Neuronal stem cell (in vitro differentiated cells): ENCODE measurements at regions not wholly inside any gene's neighbourhood (a gene's known extent, or its start where the extent isn't known, plus 50 kb on each side); places are given as distances from the start of the nearest gene placed in this dataset.

Experiments used
- DNase-seq: peaks from one replicate; pipeline ENCODE4 v3.0.0-alpha.2; 2013; ENCODE audit warnings: low spot score
- H2AFZ ChIP-seq: one replicate; pipeline ENCODE4 v1.6.1; 2013; ENCODE audit warnings: mild to moderate bottlenecking, low read length, inconsistent platforms
- H2AK5ac ChIP-seq: 2 replicates; pipeline ENCODE4 v1.6.1; 2013; ENCODE audit warnings: low read depth, mild to moderate bottlenecking, inconsistent platforms, low read length, moderate library complexity, mixed read lengths
- H2BK120ac ChIP-seq: 2 replicates; pipeline ENCODE4 v1.6.1; 2013; ENCODE audit warnings: low read depth, mild to moderate bottlenecking, inconsistent platforms, low read length, moderate library complexity, mixed read lengths
- H2BK12ac ChIP-seq: one replicate; pipeline ENCODE4 v1.6.1; 2013; ENCODE audit warnings: low read length, inconsistent platforms
- H2BK15ac ChIP-seq: 2 replicates; pipeline ENCODE4 v1.6.1; 2013; ENCODE audit warnings: mild to moderate bottlenecking, low read length, inconsistent platforms, mixed read lengths
- H2BK5ac ChIP-seq: one replicate; pipeline ENCODE4 v1.6.1; 2013; ENCODE audit warnings: inconsistent platforms, mild to moderate bottlenecking, low read length, moderate library complexity
- H3K14ac ChIP-seq: one replicate; pipeline ENCODE4 v1.6.1; 2013; ENCODE audit warnings: low read length, inconsistent platforms
- H3K18ac ChIP-seq: 2 replicates; pipeline ENCODE4 v1.6.1; 2013; ENCODE audit warnings: low read length, inconsistent platforms
- H3K23ac ChIP-seq: 2 replicates; pipeline ENCODE4 v1.6.1; 2013; ENCODE audit warnings: low read depth, mild to moderate bottlenecking, mixed read lengths, low read length, inconsistent platforms; ENCODE audit not compliant: poor library complexity
- H3K27ac ChIP-seq: replicated peaks from 3 replicates; pipeline ENCODE4 v1.5.1; 2013; ENCODE audit warnings: low read length, inconsistent platforms
- H3K27me3 ChIP-seq, 3 experiments: 2 replicates each; pipeline ENCODE4 v1.6.1; 2013; ENCODE audit warnings: low read length in 3 of 3, mild to moderate bottlenecking in 2 of 3, inconsistent platforms in 1 of 3, low read depth in 1 of 3, mixed read lengths in 1 of 3, moderate library complexity in 1 of 3; ENCODE audit not compliant: control insufficient read depth in 3 of 3, insufficient read depth in 3 of 3
- H3K36me3 ChIP-seq, 2 donors: replicated peaks in 1 of 2; 2 replicates each; pipeline ENCODE4 v1.6.1; 2013; ENCODE audit warnings: low read length in 2 of 2; ENCODE audit not compliant: control insufficient read depth in 2 of 2, insufficient read depth in 2 of 2
- H3K4ac ChIP-seq: 2 replicates; pipeline ENCODE4 v1.6.1; 2013; ENCODE audit warnings: inconsistent platforms, mild to moderate bottlenecking, low read length, moderate library complexity
- H3K4me1 ChIP-seq, 2 donors: 1 replicate in 1 of 2; 2 replicates in 1 of 2; pipeline ENCODE4 v1.6.1; 2013; ENCODE audit warnings: low read length in 2 of 2, low read depth in 1 of 2; ENCODE audit not compliant: control insufficient read depth in 2 of 2, insufficient read depth in 1 of 2
- H3K4me2 ChIP-seq: one replicate; pipeline ENCODE4 v1.6.1; 2013; ENCODE audit warnings: mild to moderate bottlenecking, low read length, inconsistent platforms; ENCODE audit not compliant: insufficient read depth, poor library complexity, severe bottlenecking
- H3K4me3 ChIP-seq, 2 donors: 2 replicates each; pipeline ENCODE4 v1.5.1; 2013; ENCODE audit warnings: low read length in 2 of 2, mild to moderate bottlenecking in 2 of 2, inconsistent platforms in 1 of 2, moderate library complexity in 1 of 2
- H3K79me1 ChIP-seq: one replicate; pipeline ENCODE4 v1.6.1; 2013; ENCODE audit warnings: low read depth, mild to moderate bottlenecking, inconsistent platforms, low read length, moderate library complexity
- H3K9ac ChIP-seq: one replicate; pipeline ENCODE4 v1.6.1; 2013; ENCODE audit warnings: mild to moderate bottlenecking, low read depth, low read length, inconsistent platforms; ENCODE audit not compliant: poor library complexity
- H3K9me3 ChIP-seq, 2 donors: replicated peaks in 1 of 2; 2 replicates each; pipeline versions ENCODE3 to v1.6.1; 2013; ENCODE audit warnings: low read length in 2 of 2, mild to moderate bottlenecking in 2 of 2, inconsistent platforms in 1 of 2, low read depth in 1 of 2, mixed read lengths in 1 of 2, moderate library complexity in 1 of 2; ENCODE audit not compliant: control insufficient read depth in 2 of 2, insufficient read depth in 1 of 2
- H4K8ac ChIP-seq: one replicate; pipeline ENCODE4 v1.6.1; 2013; ENCODE audit warnings: low read depth, mild to moderate bottlenecking, inconsistent platforms, low read length, moderate library complexity
- H4K91ac ChIP-seq: one replicate; pipeline ENCODE4 v1.6.1; 2013; ENCODE audit warnings: low read length, low read depth, mild to moderate bottlenecking, inconsistent platforms; ENCODE audit not compliant: poor library complexity
- WGBS, 2 donors: extraction: QIAGEN DNeasy Blood & Tissue Kit; methylation state at CpG; one replicate each; pipeline ENCODE4 v1.1.7; 2013; ENCODE audit warnings: missing lambda C conversion rate in 2 of 2, mixed read lengths in 1 of 2; ENCODE audit not compliant: insufficient read length in 2 of 2, insufficient replicate concordance in 1 of 2; ENCODE audit errors: extremely low coverage in 2 of 2; 5-methylcytosine and 5-hydroxymethylcytosine counted together

DNA sequence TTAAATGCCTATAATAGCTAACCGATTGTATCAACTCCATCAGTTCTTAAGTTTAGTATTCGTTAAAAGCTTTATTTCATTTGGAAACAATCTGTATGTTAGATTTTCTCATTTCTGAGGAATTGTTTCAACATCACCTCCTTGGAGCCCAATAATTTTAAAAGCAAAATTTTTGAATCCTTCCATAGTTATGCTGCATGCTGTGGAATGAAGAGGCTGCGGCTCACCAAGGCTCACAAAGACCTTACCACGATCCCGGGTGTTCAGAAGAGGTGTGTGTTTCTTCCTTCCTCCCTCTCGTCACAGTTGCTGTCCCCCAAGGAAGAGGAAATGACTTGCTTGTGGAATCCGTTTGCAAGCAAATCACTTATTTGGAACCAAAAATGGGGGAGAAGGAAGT lies 143.8 kb downstream of the FGF1 start:
- Histone ChIP-seq H2BK5ac (no peak overlapping the region), H3K4me2 (no peak overlapping the region), H2AK5ac (no peak overlapping the region), H2BK12ac (no peak overlapping the region), H2AFZ (no peak overlapping the region), H3K18ac (no peak overlapping the region), H4K91ac (no peak overlapping the region), H4K8ac (no peak overlapping the region), H3K4me1 (peaks cover 0 to 7% of the 10 kb centered on the region in 2 donors), H3K79me1 (no peaks in the 10 kb centered on the region), H2BK15ac (no peak overlapping the region), H3K27me3 (no peaks in the 10 kb centered on the region), H3K27ac (no peak overlapping the region), H3K9me3 (no peaks in the 10 kb centered on the region), H3K14ac (no peak overlapping the region), H3K4ac (no peak overlapping the region), H3K9ac (no peak overlapping the region), H3K36me3 (no peaks in the 10 kb centered on the region), H3K4me3 (no peak overlapping the region), H3K23ac (no peak overlapping the region), H2BK120ac (no peak overlapping the region)
- WGBS, 2 donors = no CpG with 5 or more reads among the region's 7 CpGs
- DNase-seq = no peak

GRCh38 chr5:142540922-142541422 lies 144.9 kb downstream of the FGF1 start:
- Histone ChIP-seq H3K79me1 (no peaks in the 10 kb centered on the region), H2BK5ac (no peak overlapping the region), H3K27me3 (no peaks in the 10 kb centered on the region), H4K91ac (no peak overlapping the region), H2BK12ac (no peak overlapping the region), H3K23ac (no peak overlapping the region), H3K36me3 (no peaks in the 10 kb centered on the region), H3K9ac (no peak overlapping the region), H3K4me1 (peaks cover 0 to 7% of the 10 kb centered on the region in 2 donors), H3K4ac (no peak overlapping the region), H3K27ac (no peak overlapping the region), H3K4me3 (no peak overlapping the region), H2BK120ac (no peak overlapping the region), H2AK5ac (no peak overlapping the region), H2AFZ (no peak overlapping the region), H3K4me2 (no peak overlapping the region), H3K14ac (no peak overlapping the region), H3K18ac (no peak overlapping the region), H4K8ac (no peak overlapping the region), H2BK15ac (no peak overlapping the region), H3K9me3 (peaks cover 0 to 2% of the 10 kb centered on the region in 2 donors)
- no CpG with 5 or more reads among the region's 8 CpGs for WGBS, 2 donors
- DNase-seq = no peak

- Histone ChIP-seq H3K4me2 (no peak overlapping the region), H2BK5ac (no peak overlapping the region), H3K27ac (no peak overlapping the region), H3K14ac (no peak overlapping the region), H3K23ac (no peak overlapping the region), H2BK15ac (no peak overlapping the region), H3K9me3 (peaks cover 4 to 11% of the 10 kb centered on the region in 2 donors), H3K4me1 (no peaks in the 10 kb centered on the region), H3K36me3 (no peaks in the 10 kb centered on the region), H2BK120ac (no peak overlapping the region), H2BK12ac (no peak overlapping the region), H2AK5ac (no peak overlapping the region), H4K8ac (no peak overlapping the region), H3K4me3 (no peak overlapping the region), H3K18ac (no peak overlapping the region), H3K27me3 (no peaks in the 10 kb centered on the region), H3K4ac (no peak overlapping the region), H2AFZ (no peak overlapping the region), H3K79me1 (no peaks in the 10 kb centered on the region), H4K91ac (no peak overlapping the region), H3K9ac (no peak overlapping the region)
- no CpG with 5 or more reads among the region's 1 CpG for WGBS, 2 donors
- no peak for DNase-seq
These were observed 146.6 kb downstream of the FGF1 start for GRCh38 chr5:142539154-142539740.

DNA sequence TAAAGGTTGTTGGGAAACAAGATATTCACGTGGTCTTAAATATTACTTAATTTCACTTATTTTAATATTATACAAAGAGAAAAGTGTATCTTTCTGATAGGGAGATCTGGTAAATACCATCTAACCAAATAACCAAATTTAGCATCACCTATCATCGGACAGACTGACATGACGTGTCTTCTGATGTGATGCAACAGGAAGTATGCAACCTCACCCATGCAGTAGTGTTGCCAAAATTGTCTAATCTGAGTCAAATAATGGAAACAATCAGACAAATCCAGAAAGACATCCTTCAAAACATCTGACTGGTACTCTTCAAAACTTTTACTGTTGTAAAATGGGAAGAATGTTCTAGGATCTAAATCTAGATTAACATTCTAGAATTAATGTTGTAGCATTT lies 148.0 kb downstream of the FGF1 start:
- Histone ChIP-seq H3K18ac (no peak overlapping the region), H3K79me1 (no peaks in the 10 kb centered on the region), H3K4me1 (no peaks in the 10 kb centered on the region), H3K9ac (no peak overlapping the region), H3K4ac (no peak overlapping the region), H4K91ac (no peak overlapping the region), H3K36me3 (no peaks in the 10 kb centered on the region), H3K4me3 (no peak overlapping the region), H2BK15ac (no peak overlapping the region), H2AK5ac (no peak overlapping the region), H3K14ac (no peak overlapping the region), H2BK5ac (no peak overlapping the region), H4K8ac (no peak overlapping the region), H3K27me3 (no peaks in the 10 kb centered on the region), H3K23ac (no peak overlapping the region), H3K4me2 (no peak overlapping the region), H2BK120ac (no peak overlapping the region), H2BK12ac (no peak overlapping the region), H2AFZ (no peak overlapping the region), H3K9me3 (peaks cover 4 to 15% of the 10 kb centered on the region in 2 donors), H3K27ac (no peak overlapping the region)
- WGBS, 2 donors = no CpG with 5 or more reads among the region's 3 CpGs
- DNase-seq = no peak
